LNCaP clone FGC (cell line): ENCODE measurements at regions not wholly inside any gene's neighbourhood (a gene's known extent, or its start where the extent isn't known, plus 50 kb on each side); places are given as distances from the start of the nearest gene placed in this dataset.

Source experiments
- DNase-seq: peaks from one replicate; pipeline ENCODE4 v3.0.0-alpha.2; 2011; ENCODE audit warnings: low read depth
- H3K4me3 ChIP-seq: 2 replicates; pipeline ENCODE4 v1.5.1; 2011; ENCODE audit warnings: mild to moderate bottlenecking, low read depth, low read length, control low read depth
- TF ChIP-seq, protein P1 (sequence below): IDR thresholded peaks from 2 replicates; pipeline ENCODE4 v1.5.1; 2012; ENCODE audit warnings: mild to moderate bottlenecking; ENCODE audit not compliant: control insufficient read depth, insufficient read depth; ENCODE audit errors: extremely low read depth

DNA sequence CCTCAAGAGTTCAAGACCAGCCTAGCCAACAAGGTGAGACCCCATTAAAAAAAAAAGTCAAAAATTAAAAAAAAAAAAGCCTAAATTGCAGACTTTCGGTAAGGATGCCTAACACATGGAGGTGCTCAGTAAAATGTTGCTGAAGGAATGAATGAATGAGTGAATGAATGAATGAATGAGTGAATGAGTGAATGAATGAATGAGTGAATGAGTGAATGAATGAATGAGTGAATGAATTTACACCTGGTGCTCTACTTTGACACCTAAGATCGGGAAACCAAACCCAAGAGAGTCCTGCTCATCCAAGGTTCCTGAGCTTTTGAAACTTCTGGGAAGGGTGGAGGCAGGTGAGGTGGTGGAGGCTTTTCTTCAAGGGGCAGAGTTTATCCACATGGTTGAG lies 112.2 kb upstream of the LHX1 start:
- no peak for DNase-seq
- TF ChIP-seq, protein P1, sequence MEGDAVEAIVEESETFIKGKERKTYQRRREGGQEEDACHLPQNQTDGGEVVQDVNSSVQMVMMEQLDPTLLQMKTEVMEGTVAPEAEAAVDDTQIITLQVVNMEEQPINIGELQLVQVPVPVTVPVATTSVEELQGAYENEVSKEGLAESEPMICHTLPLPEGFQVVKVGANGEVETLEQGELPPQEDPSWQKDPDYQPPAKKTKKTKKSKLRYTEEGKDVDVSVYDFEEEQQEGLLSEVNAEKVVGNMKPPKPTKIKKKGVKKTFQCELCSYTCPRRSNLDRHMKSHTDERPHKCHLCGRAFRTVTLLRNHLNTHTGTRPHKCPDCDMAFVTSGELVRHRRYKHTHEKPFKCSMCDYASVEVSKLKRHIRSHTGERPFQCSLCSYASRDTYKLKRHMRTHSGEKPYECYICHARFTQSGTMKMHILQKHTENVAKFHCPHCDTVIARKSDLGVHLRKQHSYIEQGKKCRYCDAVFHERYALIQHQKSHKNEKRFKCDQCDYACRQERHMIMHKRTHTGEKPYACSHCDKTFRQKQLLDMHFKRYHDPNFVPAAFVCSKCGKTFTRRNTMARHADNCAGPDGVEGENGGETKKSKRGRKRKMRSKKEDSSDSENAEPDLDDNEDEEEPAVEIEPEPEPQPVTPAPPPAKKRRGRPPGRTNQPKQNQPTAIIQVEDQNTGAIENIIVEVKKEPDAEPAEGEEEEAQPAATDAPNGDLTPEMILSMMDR, result no peak

DNA sequence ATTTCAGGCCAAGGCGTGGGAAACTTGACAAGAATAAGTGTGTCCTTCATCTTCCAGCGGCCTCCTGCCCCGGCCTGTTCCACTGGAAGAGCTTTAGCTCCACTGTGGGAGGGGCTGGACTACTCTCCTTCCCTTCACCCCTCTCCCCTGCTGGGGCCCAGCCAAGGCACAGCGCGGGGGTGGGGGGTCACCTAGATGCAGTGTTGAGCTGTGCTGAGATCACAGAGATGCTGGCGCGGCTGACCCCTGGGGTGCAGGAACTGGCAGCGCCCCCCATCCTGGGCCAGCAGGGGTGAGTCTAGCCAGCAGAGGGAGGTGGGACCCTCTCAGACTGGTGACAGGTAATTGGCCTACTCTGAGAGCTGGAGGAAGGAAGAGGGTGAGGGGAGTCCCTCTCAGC lies 111.8 kb upstream of the LHX1 start:
- DNase-seq, result no peak
- TF ChIP-seq, protein P1, result no peak
- no peak overlapping the region for H3K4me3 ChIP-seq

More for the DNA sequence above, 112.2 kb upstream of the LHX1 start:
- H3K4me3 ChIP-seq, result no peak overlapping the region

DNA sequence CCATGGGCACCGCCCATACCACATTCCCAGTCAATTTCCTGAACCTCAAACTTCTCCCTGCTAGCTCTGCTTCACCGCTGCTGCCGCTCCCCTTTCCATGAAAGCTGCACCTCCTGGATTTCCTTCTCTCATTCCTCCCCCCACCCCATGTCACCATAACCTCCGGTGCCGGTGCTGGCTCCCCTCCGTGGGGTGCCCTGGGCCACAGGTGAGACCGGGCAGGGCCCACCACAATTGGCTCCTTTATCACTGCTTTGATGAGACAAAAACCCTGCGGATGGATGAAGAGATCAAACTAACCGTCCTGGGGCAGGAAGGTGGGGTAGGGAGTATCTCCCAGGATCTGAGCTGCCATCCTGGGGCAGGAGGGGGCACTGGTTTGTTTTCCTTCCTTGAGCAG lies 111.3 kb upstream of the LHX1 start:
- H3K4me3 ChIP-seq, result no peak overlapping the region
- DNase-seq, result no peak
- TF ChIP-seq, protein P1, result no peak

DNA sequence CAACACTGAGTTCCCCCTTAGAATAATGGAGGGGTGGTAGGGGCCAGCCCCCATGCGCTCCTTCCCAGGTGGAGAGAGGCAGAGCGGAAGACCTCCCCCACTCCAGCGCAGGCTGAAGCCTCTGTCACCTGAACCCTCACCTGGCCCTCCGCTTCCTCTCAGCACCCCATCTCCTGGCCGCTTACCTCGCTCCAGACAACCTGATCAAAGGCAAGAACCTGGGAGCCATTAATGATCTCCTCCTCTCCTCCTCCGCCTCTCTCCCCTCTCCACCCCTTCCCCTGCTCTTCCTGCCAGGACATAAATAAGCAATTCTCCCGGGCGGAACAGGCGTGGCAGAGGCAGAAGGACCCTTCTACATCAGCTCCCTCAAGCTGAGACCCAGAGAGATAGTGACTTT lies 110.2 kb upstream of the LHX1 start:
- DNase-seq, result no peak
- TF ChIP-seq, protein P1, result no peak
- no peak overlapping the region for H3K4me3 ChIP-seq

DNA sequence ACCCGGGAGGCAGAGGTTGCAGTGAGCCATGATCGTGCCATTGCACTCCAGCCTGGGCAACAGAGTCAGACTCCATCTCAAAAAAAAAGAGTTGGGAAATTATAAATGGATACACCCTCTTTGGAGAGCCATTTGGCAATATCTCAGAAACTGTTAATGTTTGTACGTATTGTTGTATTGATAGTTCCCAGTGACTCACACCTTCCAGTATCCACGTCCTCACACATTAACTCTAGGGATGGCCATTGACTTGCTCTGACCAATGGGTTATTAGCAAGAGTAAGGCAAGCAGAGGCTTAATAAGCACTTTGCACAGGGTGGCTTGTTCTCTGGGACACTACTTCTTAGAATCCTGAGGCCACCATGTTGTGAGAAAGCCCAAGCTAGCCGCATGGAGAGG lies 107.6 kb upstream of the LHX1 start:
- TF ChIP-seq, protein P1, result no peak
- DNase-seq, result no peak
- H3K4me3 ChIP-seq, result no peak overlapping the region

DNA sequence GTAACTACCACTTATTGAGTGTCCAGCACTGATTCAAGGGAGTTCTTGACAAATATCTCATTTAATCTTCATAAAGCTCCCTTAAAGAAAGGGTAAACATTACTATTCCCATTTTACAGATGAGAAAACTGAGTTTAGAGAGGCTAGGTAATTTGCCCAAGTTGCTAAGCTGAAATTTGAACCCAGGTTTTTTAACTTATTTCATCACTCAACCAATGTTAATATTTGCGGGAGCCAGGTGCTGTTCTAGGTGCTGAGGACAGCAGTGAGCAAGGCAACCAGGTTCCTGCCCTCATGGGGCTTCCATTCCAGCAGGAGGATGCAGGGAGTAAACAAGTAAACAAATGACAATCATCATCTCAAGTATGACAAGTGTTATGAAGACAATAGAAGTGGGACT lies 104.0 kb upstream of the LHX1 start:
- TF ChIP-seq, protein P1, result no peak
- no peak for DNase-seq
- no peak overlapping the region for H3K4me3 ChIP-seq

DNA sequence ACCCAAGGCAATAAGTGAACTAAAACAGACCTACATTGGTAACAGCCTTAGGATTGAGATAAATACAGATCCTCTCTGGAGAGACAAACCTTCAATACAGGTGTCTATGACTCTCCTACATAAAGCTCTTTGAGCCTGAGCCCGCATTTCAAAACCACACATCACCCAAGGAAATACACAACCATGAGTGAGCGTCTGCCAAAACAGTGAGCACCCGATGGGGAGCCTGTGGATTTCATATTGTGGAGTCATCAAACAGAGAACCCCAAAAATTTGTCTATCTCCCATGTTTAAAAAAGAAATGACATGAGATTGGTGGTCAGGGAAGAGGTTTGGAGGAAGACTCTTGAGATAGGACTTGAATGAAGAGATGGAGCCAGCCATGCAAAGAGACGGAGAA lies 102.2 kb upstream of the LHX1 start:
- TF ChIP-seq, protein P1, result no peak
- H3K4me3 ChIP-seq, result no peak overlapping the region
- no peak for DNase-seq
